HL-60/S4 (cell line): ENCODE measurements at regions not wholly inside any gene's neighbourhood (a gene's known extent, or its start where the extent isn't known, plus 50 kb on each side); places are given as distances from the start of the nearest gene placed in this dataset.
"Not testable (repeated sequence)": the region's sequence is repeated elsewhere in the genome, so short reads cannot be mapped to it uniquely, and the experiment has no call there.

Experiments used
- in situ Hi-C: fragments of 300-500 bp; cut with MboI; formaldehyde crosslinking; loops from 2 replicates; pipeline ENCODE4 v1.14.3; 2022; ENCODE audit warnings: low sequenced_read_pairs

DNA sequence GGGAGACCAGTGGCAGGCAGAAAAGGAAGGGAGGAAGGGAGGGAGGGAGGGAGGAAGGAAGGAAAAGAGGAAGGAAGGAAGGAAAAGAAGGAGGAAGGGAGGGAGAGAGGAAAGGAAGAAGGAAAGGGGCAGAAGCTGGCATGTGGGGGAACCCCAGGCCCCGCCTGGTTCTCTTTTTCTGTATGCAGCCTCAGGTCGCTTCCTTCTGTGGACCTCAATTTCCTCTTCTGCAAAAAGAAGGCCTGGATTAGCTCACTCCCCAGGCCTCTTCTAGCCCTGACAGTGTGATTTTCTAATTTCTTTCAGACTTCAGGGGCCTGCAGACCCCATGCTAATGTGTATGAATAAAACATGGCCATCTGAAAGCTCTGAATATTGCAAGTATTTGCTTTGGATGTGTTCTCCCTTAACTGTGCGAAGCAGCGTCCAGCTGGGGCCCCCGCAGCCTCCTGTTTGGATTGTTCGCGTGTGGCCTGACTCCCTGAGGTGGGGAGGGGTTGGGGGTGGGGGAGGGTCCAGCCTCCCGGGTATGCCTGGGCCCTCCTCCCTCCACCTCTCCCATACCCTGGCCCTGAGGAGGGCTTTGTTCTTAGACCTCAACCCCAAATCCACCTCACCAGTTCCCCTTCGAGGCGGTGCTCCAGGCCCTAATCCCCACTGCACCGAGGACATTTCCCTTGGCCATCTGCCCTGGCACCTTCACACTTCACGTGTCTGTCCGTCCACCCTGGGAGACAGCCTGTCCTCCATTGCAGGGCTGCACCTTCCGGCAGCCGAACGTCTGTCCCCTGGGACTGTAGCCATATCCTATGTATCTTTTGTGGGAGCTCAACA is 199.9 kb upstream of the ATP6AP2 start:
- in situ Hi-C loops = no loop called here

GRCh38 chrX:40377684-40378083 is 203.1 kb upstream of the ATP6AP2 start:
- in situ Hi-C loops = no loop called here

DNA sequence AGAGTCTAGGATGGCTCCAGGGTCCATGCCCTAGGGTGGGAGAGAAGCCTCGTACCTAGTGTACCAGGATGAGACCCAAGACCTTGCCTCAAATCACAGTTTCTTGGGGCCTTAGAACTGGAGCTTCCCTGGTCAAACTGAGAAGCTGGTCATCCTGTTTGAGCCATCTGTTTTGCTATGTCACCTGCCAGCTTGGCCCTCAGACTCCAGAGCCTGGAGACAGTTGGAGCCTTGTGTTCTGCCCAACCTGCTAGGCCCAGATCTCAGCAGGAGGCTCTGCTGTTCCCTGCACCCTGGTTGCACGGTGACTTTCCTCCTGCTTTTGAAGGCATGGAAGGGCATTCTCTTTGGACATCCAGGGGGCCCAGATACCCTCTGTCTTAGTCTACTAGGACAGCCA is 206.3 kb upstream of the ATP6AP2 start:
- in situ Hi-C loops = no loop called here

DNA sequence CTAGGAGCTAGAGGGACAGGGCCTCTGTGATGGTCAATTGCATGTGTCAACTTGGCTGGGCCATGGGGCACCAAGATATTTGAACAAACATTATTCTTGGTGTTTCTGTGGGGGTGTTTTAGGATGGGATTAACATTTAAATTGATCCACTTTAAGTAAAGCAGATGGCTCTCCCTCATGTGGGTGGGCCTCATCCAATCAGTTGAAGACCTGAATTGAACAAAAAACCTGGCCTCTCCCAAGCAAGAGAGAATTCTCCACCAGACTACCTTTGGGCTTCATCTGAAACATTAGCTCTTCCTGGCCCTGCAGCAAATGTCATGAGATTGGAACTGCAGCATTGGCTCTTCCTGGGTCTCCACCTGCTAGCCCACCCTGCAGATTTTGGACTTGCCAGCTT is 207.1 kb upstream of the ATP6AP2 start:
- in situ Hi-C loops = no loop called here

DNA sequence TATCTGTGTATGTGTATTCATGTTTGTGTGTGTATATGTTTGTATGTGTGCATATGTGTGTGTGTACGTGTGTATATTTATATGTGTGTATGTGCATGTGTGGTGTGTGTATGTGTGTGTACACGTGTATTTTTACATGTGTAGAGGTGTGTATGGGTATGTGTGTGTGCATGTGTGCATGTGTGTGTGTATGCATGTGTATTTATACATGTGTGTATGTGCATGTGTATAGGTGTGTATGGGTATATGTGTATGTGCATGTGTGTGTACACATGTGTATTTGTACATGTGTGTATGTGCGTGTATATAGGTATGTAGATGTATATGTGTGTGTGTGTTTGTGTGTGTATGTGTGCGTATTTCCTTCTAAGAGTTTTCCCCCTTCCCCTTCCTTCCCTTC is 207.7 kb upstream of the ATP6AP2 start:
- in situ Hi-C loops = no loop called here

GRCh38 chrX:40371376-40371775 is 209.4 kb upstream of the ATP6AP2 start:
- in situ Hi-C loops = no loop called here

GRCh38 chrX:40368611-40369061 is 212.1 kb upstream of the ATP6AP2 start:
- in situ Hi-C loops = no loop called here

GRCh38 chrX:40366661-40367060 is 214.1 kb upstream of the ATP6AP2 start:
- in situ Hi-C loops = no loop called here

DNA sequence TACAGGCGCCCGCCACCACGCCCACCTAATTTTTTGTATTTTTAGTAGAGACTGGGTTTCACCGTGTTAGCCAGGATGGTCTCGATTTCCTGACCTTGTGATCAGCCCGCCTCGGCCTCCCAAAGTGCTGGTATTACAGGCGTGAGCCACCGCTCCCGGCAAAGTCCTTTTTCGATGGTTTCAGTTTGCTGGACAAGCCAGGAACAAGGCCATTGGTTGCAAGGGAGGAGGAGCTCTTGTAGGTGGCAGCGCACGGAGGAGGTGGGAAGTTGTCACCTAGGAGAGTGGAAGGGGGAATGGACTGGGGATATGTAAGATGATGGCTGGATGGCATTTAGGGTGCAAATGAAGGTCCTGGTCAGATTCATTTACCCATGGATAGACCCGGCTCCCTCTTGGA is 218.5 kb upstream of the ATP6AP2 start:
- in situ Hi-C loops = not testable (repeated sequence)

- in situ Hi-C loops = no loop called here
These were observed 220.2 kb upstream of the ATP6AP2 start for GRCh38 chrX:40360557-40360956.

DNA sequence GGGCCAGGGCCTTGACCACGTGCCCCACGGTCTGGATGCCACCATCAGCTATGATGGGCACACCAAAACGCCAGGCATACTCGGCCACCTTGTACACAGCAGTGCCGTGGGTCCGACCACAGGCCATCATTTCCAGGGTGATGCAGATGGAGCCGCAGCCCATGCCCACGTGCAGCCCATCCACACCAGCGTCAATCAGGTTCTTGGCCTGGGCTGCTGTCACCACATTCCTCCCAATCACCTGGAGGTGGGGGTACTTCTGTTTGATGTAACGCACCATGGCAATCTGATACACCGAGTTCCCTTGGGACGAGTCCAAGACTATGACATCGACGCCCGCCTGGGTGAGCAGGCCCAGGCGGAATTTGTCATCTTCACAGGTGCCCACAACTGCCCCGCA is 221.2 kb upstream of the ATP6AP2 start:
- in situ Hi-C loops = no loop called here

DNA sequence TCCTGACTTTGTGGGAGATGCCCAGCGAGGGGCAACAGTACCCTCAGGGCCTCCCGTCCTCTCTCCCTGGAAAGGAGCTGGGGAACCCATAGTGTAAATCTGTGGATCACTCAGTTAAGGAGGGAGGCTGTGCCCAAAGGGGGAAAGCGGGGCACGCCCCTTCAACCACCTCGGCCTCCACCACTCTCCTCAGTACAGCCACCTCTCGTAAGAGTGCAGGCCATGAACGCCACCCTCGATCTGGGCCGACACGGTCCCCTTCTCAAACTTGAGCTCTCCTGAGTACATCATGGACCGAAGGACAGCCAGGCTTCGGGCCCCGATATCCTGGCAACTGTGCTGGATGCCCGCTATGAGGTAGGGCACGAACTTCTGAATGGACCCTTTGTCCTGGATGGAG is 221.8 kb upstream of the ATP6AP2 start:
- in situ Hi-C loops = no loop called here

- in situ Hi-C loops = no loop called here
These were observed 231.5 kb upstream of the ATP6AP2 start for GRCh38 chrX:40349251-40349650.

DNA sequence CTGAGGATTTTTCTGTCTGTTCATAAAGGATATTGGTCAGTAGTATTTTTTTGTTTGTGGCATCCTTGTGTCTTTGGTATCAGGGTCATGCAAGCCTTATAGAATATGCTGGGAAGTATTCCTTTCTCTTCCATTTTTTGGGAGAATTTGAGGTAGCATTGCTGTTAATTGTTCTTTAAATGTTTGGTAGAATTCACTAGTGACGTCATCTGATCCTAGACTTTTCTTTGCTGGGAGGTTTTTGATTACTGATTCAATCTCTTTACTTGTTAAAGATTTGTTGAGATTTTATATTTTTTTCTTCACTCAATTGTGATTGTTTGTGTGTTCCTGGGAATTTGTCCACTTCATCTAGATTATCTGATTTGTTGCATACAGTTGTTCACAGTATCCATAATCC is 234.4 kb upstream of the ATP6AP2 start:
- in situ Hi-C loops = no loop called here

DNA sequence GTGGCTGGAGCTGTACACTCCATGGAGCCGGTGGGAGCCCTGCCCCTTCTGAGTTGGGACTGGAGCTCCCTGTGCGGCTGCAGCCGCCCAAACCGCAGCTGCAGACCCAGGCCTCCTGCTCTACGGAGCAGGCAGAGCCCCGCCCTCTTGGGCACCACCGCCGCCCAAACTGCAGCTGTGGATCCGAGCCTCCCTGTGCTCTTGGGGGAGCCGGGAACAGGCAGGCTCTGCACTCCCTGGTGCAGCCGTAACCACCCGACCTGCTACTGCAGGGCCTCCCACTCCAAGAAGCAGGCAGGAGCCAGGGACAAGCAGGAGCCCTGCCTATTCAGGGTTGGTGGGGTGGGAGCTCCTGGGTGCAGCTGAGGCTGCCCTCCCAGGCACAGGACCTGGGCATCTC is 237.5 kb upstream of the ATP6AP2 start:
- in situ Hi-C loops = no loop called here

DNA sequence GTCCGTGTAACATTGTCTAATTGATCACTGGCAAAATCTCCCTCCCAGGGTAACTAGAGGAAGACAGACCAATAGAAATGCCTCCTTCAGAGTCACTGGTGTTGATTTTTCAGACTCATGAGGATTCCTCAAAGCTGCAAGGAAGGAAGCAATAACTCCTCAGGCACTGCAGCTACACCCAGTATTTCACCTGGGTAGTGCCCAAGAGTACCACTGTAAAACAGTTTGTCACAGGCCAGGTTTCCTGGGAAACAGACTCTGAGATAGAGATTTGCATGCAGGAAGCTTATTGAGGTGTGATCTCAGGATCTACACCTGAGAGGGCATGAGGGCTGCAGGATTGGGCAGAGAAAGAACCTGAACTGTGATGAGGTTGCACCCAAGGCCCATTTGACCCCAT is 240.7 kb upstream of the ATP6AP2 start:
- in situ Hi-C loops = no loop called here

- in situ Hi-C loops = no loop called here
These were observed 235.6 kb upstream of the BCOR start for GRCh38 chrX:40333344-40333743.

DNA sequence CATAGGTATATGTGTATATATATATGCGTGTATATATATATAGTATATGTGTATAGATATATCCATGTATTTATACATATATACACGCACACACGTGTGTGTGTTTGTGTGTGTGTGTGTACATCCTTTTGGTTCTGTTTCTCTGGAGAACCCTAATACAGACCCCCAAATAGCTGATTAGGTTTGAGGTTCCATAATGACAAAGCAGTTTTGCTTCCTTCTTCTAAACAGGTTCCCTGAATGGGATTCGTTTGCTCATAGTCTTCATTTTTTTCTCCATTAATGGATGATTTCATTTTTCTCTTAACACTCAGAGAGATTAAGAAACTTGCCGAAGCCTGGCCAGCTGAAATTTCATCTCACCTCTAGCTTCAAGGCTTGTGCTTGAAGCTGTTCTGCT is 234.0 kb upstream of the BCOR start:
- in situ Hi-C loops = no loop called here

- in situ Hi-C loops = no loop called here
These were observed 233.6 kb upstream of the BCOR start for GRCh38 chrX:40331353-40331752.

DNA sequence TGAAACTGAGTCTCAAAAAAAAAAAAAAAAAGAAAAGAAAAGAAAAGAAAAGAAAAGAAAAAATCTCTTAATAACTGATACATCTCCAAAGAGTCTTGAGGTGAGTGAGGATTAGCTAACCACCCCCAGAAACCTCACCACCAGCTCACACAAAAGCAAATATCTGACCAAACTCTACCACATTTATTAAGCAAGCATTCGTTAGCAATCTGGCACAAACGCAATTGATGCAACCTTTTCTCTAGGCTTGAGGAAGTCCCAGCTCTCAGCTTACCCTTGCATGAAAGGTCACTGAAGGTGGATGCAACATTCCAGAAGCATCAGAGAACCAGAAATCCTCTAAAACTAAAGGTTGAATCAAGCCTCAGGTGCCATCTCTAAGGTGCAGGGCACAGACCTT is 231.9 kb upstream of the BCOR start:
- in situ Hi-C loops = no loop called here

- in situ Hi-C loops = no loop called here
These were observed 229.3 kb upstream of the BCOR start for GRCh38 chrX:40327085-40327484.

GRCh38 chrX:40326186-40326965 is 228.6 kb upstream of the BCOR start:
- in situ Hi-C loops = no loop called here
